H1 (cell line): ENCODE measurements at regions not wholly inside any gene's neighbourhood (a gene's known extent, or its start where the extent isn't known, plus 50 kb on each side); places are given as distances from the start of the nearest gene placed in this dataset.

Experiments
- CTCF ChIA-PET: fragments of 300-600 bp; sonication (Branson Sonifier 250); formaldehyde crosslinking; loops from one replicate; lab custom pipeline; 2021; ENCODE audit not compliant: partially characterized antibody; lab: Charles Lee
- POLR2A ChIA-PET: fragments of 300-600 bp; sonication (Branson Sonifier 250); formaldehyde crosslinking; loops from one replicate; lab custom pipeline; 2021; ENCODE audit warnings: inconsistent platforms; ENCODE audit not compliant: partially characterized antibody; lab: Charles Lee
- DNase-seq, 2 experiments: peaks; one replicate each; pipeline versions ENCODE4 v3.0.0 to v3.0.0-alpha.2; 2010 to 2022; ENCODE audit warnings: low spot score in 2 of 2, low read depth in 1 of 2, mixed read lengths in 1 of 2
- FAIRE-seq: peaks from 2 replicates; lab custom pipeline; 2011; peaks lifted over from hg19 to GRCh38; lab: Jason Lieb, UNC
- H2AFZ ChIP-seq: 2 replicates; pipeline ENCODE4 v1.8.1; 2012; ENCODE audit warnings: low read length, inconsistent platforms
- H2AK5ac ChIP-seq: 2 replicates; pipeline ENCODE4 v1.6.1; 2013; ENCODE audit warnings: low read depth, low read length
- H2BK120ac ChIP-seq: replicated peaks from 2 replicates; pipeline ENCODE3; 2013; ENCODE audit warnings: low read depth, low read length, inconsistent platforms
- H2BK12ac ChIP-seq: 2 replicates; pipeline ENCODE4 v1.6.1; 2013; ENCODE audit warnings: low read depth, low read length
- H2BK15ac ChIP-seq: 2 replicates; pipeline ENCODE4 v1.6.1; 2013; ENCODE audit warnings: low read length
- H2BK20ac ChIP-seq: 2 replicates; pipeline ENCODE4 v1.6.1; 2013; ENCODE audit warnings: low read length
- H2BK5ac ChIP-seq: 2 replicates; pipeline ENCODE4 v1.6.1; 2013; ENCODE audit warnings: low read depth, low read length
- H3K14ac ChIP-seq: 2 replicates; pipeline ENCODE4 v1.6.1; 2013; ENCODE audit warnings: inconsistent platforms; ENCODE audit not compliant: insufficient read length
- H3K18ac ChIP-seq: 2 replicates; pipeline ENCODE4 v1.6.1; 2013; ENCODE audit warnings: low read length; ENCODE audit errors: extremely low read depth
- H3K23ac ChIP-seq: 2 replicates; pipeline ENCODE4 v1.6.1; 2013; ENCODE audit warnings: inconsistent platforms; ENCODE audit not compliant: insufficient read length
- H3K23me2 ChIP-seq: 2 replicates; pipeline ENCODE4 v1.6.1; 2013; ENCODE audit warnings: low read depth, low read length
- H3K27ac ChIP-seq: 2 replicates; pipeline ENCODE4 v1.6.1; 2011; ENCODE audit warnings: low read depth, low read length, inconsistent platforms
- H3K27me3 ChIP-seq, 4 experiments: replicated peaks in 1 of 4; 1 replicate in 1 of 4; 2 replicates in 3 of 4; pipeline versions ENCODE4 v1.6.1 to v1.8.1; 2011 to 2013; ENCODE audit warnings: low read length in 3 of 4, mild to moderate bottlenecking in 3 of 4, inconsistent platforms in 2 of 4, mixed read lengths in 2 of 4, moderate library complexity in 1 of 4; ENCODE audit not compliant: control insufficient read depth in 3 of 4, insufficient read depth in 3 of 4; ENCODE audit errors: extremely low read depth in 1 of 4
- H3K36me3 ChIP-seq, 4 experiments: 2 replicates each; pipeline versions ENCODE4 v1.6.1 to v1.8.1; 2011 to 2013; ENCODE audit warnings: mild to moderate bottlenecking in 4 of 4, low read length in 3 of 4, moderate library complexity in 2 of 4, control low read depth in 1 of 4, inconsistent platforms in 1 of 4; ENCODE audit not compliant: insufficient read depth in 4 of 4, control insufficient read depth in 2 of 4
- H3K4ac ChIP-seq: replicated peaks from 2 replicates; pipeline ENCODE3; 2013; ENCODE audit warnings: low read length, low read depth, mixed read lengths, inconsistent platforms; ENCODE audit not compliant: insufficient read length
- H3K4me1 ChIP-seq, 4 experiments: replicated peaks in 1 of 4; 1 replicate in 1 of 4; 2 replicates in 3 of 4; pipeline versions ENCODE4 v1.6.1 to v1.8.1; 2011 to 2013; ENCODE audit warnings: low read length in 3 of 4, inconsistent platforms in 2 of 4, mixed read lengths in 1 of 4; ENCODE audit not compliant: insufficient read depth in 4 of 4, control insufficient read depth in 3 of 4
- H3K4me2 ChIP-seq, 2 experiments: 2 replicates each; pipeline versions ENCODE4 v1.6.1 to v1.8.1; 2011 to 2013; ENCODE audit warnings: low read depth in 2 of 2, low read length in 2 of 2, control low read depth in 1 of 2, inconsistent platforms in 1 of 2, mild to moderate bottlenecking in 1 of 2; ENCODE audit not compliant: insufficient read depth in 1 of 2
- H3K4me3 ChIP-seq, 4 experiments: fragments of 200-600, 300-600 bp in 1 of 4; sonication (generic), shearing (Covaris generic), sonication (Bioruptor Twin) in 1 of 4; 2 replicates each; pipeline versions ENCODE4 v1.5.1 to v1.8.1; 2011 to 2016; ENCODE audit warnings: low read length in 4 of 4, low read depth in 3 of 4, control low read depth in 2 of 4, inconsistent platforms in 2 of 4, mild to moderate bottlenecking in 2 of 4, mixed read lengths in 1 of 4, moderate library complexity in 1 of 4; ENCODE audit not compliant: insufficient read depth in 2 of 4; ENCODE audit errors: extremely low read depth in 1 of 4
- H3K56ac ChIP-seq: replicated peaks from 2 replicates; pipeline ENCODE3; 2013; ENCODE audit warnings: low read depth, mild to moderate bottlenecking, mixed read lengths, low read length, inconsistent platforms; ENCODE audit not compliant: insufficient read length
- H3K79me1 ChIP-seq: 2 replicates; pipeline ENCODE4 v1.6.1; 2013; ENCODE audit warnings: low read depth, low read length, control low read depth
- H3K79me2 ChIP-seq, 2 experiments: 2 replicates each; pipeline versions ENCODE4 v1.6.1 to v1.8.1; 2012 to 2013; ENCODE audit warnings: low read length in 2 of 2, mild to moderate bottlenecking in 2 of 2, inconsistent platforms in 1 of 2; ENCODE audit not compliant: insufficient read depth in 2 of 2, control insufficient read depth in 1 of 2
- H3K9ac ChIP-seq, 4 experiments: replicated peaks in 1 of 4; 1 replicate in 1 of 4; 2 replicates in 3 of 4; pipeline versions ENCODE4 v1.6.1 to v1.8.1; 2011 to 2013; ENCODE audit warnings: low read depth in 3 of 4, low read length in 3 of 4, control low read depth in 2 of 4, mild to moderate bottlenecking in 2 of 4, moderate library complexity in 2 of 4, inconsistent platforms in 1 of 4; ENCODE audit errors: extremely low read depth in 1 of 4
- H3K9me3 ChIP-seq, 2 experiments: 2 replicates each; pipeline versions ENCODE4 v1.6.1 to v1.8.1; 2012 to 2013; ENCODE audit warnings: mild to moderate bottlenecking in 2 of 2, moderate library complexity in 2 of 2, control low read depth in 1 of 2, inconsistent platforms in 1 of 2, low read depth in 1 of 2, low read length in 1 of 2, mixed read lengths in 1 of 2; ENCODE audit not compliant: insufficient read depth in 2 of 2
- H4K20me1 ChIP-seq, 2 experiments: replicated peaks in 1 of 2; 2 replicates each; pipeline versions ENCODE3 to v1.8.1; 2011 to 2013; ENCODE audit warnings: inconsistent platforms in 2 of 2, low read length in 2 of 2, mild to moderate bottlenecking in 1 of 2; ENCODE audit not compliant: insufficient read depth in 2 of 2, control insufficient read depth in 1 of 2
- H4K5ac ChIP-seq: 2 replicates; pipeline ENCODE4 v1.6.1; 2013; ENCODE audit warnings: low read length, low read depth, mixed read lengths, inconsistent platforms; ENCODE audit not compliant: insufficient read length
- H4K8ac ChIP-seq: 2 replicates; pipeline ENCODE4 v1.8.0; 2013; ENCODE audit warnings: mild to moderate bottlenecking, moderate library complexity, low read length, inconsistent platforms; ENCODE audit not compliant: insufficient read depth; ENCODE audit errors: extremely low read depth
- H4K91ac ChIP-seq: replicated peaks from 2 replicates; pipeline ENCODE3; 2013; ENCODE audit warnings: low read length, mixed read lengths, inconsistent platforms; ENCODE audit not compliant: insufficient read length
- BACH1 ChIP-seq: IDR thresholded peaks from 2 replicates; pipeline ENCODE4 v1.6.1; 2012; ENCODE audit warnings: low read length, improper control_type of control experiment
- CBX5 ChIP-seq: fragments of 300-800, 300-1000 bp; sonication (generic); IDR thresholded peaks from 2 replicates; pipeline ENCODE4 v1.7.1; 2016; ENCODE audit warnings: antibody characterized with exemption, low read length, low read depth
- EP300 ChIP-seq, 2 experiments: IDR thresholded peaks; 1 replicate in 1 of 2; 2 replicates in 1 of 2; pipeline ENCODE4 v1.6.1; 2011 to 2012; ENCODE audit warnings: low read depth in 2 of 2, low read length in 2 of 2, mild to moderate bottlenecking in 2 of 2, borderline replicate concordance in 1 of 2, inconsistent platforms in 1 of 2, moderate library complexity in 1 of 2
- GABPA ChIP-seq: IDR thresholded peaks from 2 replicates; pipeline ENCODE4 v1.6.1; 2011; ENCODE audit warnings: mild to moderate bottlenecking, low read length, moderate library complexity, borderline replicate concordance; ENCODE audit not compliant: insufficient read depth
- JUND ChIP-seq: IDR thresholded peaks from 2 replicates; pipeline ENCODE4 v1.6.1; 2011; ENCODE audit warnings: mild to moderate bottlenecking, improper control_type of control experiment, low read length
- NANOG ChIP-seq: IDR thresholded peaks from 2 replicates; pipeline ENCODE4 v1.6.1; 2011; ENCODE audit warnings: low read length, low read depth, mild to moderate bottlenecking, inconsistent platforms; ENCODE audit not compliant: insufficient read depth, poor library complexity, severe bottlenecking
- NRF1 ChIP-seq: IDR thresholded peaks from 2 replicates; pipeline ENCODE4 v1.6.1; 2011; ENCODE audit warnings: mild to moderate bottlenecking, low read depth, low read length, improper control_type of control experiment
- RAD21 ChIP-seq, 2 experiments: IDR thresholded peaks in 1 of 2; conservative IDR thresholded peaks in 1 of 2; 2 replicates each; pipeline ENCODE4 v1.6.1; 2011; ENCODE audit warnings: low read depth in 2 of 2, low read length in 2 of 2, improper control_type of control experiment in 1 of 2, inconsistent platforms in 1 of 2, mild to moderate bottlenecking in 1 of 2, moderate library complexity in 1 of 2
- SAP30 ChIP-seq: fragments of 300-600 bp; sonication (generic); IDR thresholded peaks from 2 replicates; pipeline ENCODE4 v1.7.1; 2012; ENCODE audit warnings: low read length, moderate library complexity, mild to moderate bottlenecking, inconsistent platforms; ENCODE audit not compliant: insufficient read depth, insufficient replicate concordance
- SIN3A ChIP-seq, 2 experiments: IDR thresholded peaks in 1 of 2; conservative IDR thresholded peaks in 1 of 2; 2 replicates each; pipeline ENCODE4 v1.6.1; 2011 to 2012; ENCODE audit warnings: low read length in 2 of 2, improper control_type of control experiment in 1 of 2, low read depth in 1 of 2, mild to moderate bottlenecking in 1 of 2
- SIX5 ChIP-seq: IDR thresholded peaks from 2 replicates; pipeline ENCODE4 v1.6.1; 2011; ENCODE audit warnings: mild to moderate bottlenecking, low read depth, low read length
- SP2 ChIP-seq: IDR thresholded peaks from 2 replicates; pipeline ENCODE4 v1.6.1; 2012; ENCODE audit warnings: mild to moderate bottlenecking, low read length, inconsistent platforms
- SP4 ChIP-seq: IDR thresholded peaks from 2 replicates; pipeline ENCODE4 v1.6.1; 2012; ENCODE audit warnings: low read length, inconsistent platforms
- WGBS, 2 experiments: shearing (Covaris generic) in 1 of 2; methylation state at CpG; one replicate each; pipeline versions ENCODE4 v1.1.6 to v1.1.7; 2013 to 2015; ENCODE audit warnings: low lambda C conversion rate in 2 of 2, mixed read lengths in 2 of 2, inconsistent platforms in 1 of 2, low coverage in 1 of 2, missing lambda C conversion rate in 1 of 2; ENCODE audit not compliant: insufficient replicate concordance in 2 of 2, insufficient coverage in 1 of 2, insufficient read length in 1 of 2; ENCODE audit errors: extremely low coverage in 1 of 2, missing lambda C conversion rate in 1 of 2; 5-methylcytosine and 5-hydroxymethylcytosine counted together
- TF ChIP-seq, protein P1 (sequence below): IDR thresholded peaks from 2 replicates; pipeline ENCODE4 v1.6.1; 2011; ENCODE audit warnings: low read depth, mild to moderate bottlenecking, low read length; ENCODE audit not compliant: insufficient read depth

DNA sequence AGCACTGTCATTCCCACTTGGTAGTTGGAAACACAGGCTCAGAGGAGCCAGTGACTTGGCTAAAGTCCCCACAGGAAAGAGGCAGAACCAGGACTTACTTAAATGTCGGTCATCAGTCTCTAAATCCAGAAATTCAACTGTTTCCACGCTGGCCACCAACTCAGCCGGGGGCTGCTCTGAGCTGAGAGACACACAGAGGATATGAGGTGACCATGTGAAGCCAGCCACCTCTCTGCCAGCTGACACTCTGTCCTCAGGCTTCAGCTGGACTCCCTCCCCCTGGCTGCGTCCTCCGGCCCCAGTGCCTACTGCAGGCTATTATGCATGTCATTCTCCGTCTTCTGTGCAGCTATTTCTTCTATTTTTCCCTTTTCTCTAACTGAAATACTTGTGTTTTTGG, 168.9 kb downstream of the ANKRD30B start:
- Histone ChIP-seq H2AK5ac (no peak overlapping the region), H2AFZ (no peak overlapping the region), H3K79me1 (no peaks in the 10 kb centered on the region), H3K23ac (no peak overlapping the region), H3K18ac (no peak overlapping the region), H2BK12ac (no peak overlapping the region), H3K23me2 (no peaks in the 10 kb centered on the region), H2BK15ac (no peak overlapping the region), H3K79me2 (no peaks in the 10 kb centered on the region), H3K4me3 (no peak overlapping the region), H3K56ac (no peak overlapping the region), H2BK120ac (no peak overlapping the region), H4K8ac (no peak overlapping the region), H2BK20ac (no peak overlapping the region), H3K27me3 (no peaks in the 10 kb centered on the region), H3K4me1 (no peaks in the 10 kb centered on the region), H2BK5ac (no peak overlapping the region), H4K5ac (no peak overlapping the region), H4K20me1 (no peaks in the 10 kb centered on the region), H3K9me3 (peaks cover 83 to 97% of the 10 kb centered on the region in 2 experiments), H3K9ac (no peak overlapping the region), H4K91ac (no peak overlapping the region), H3K4me2 (no peak overlapping the region), H3K4ac (no peak overlapping the region), H3K27ac (no peak overlapping the region), H3K36me3 (no peaks in the 10 kb centered on the region), H3K14ac (no peak overlapping the region)
- ChIA-PET POLR2A (no interaction called here), CTCF (no interaction called here)
- no peak for DNase-seq
- 81% methylated on average over 6 of the region's 6 CpGs; no CpG with 5 or more reads in 1 of the 2 experiments for WGBS, 2 experiments
- FAIRE-seq: no peak
- TF ChIP-seq EP300 (IDR thresholded peaks at IDR 0.05; ENCODE audit: borderline replicate concordance in 1 of 2, low read depth in 2 of 2, low read length in 2 of 2) (no peak), SIN3A (conservative IDR thresholded peaks at IDR 0.05 in 1 of 2, IDR thresholded peaks at IDR 0.05 in 1 of 2; ENCODE audit: low read depth in 1 of 2, low read length in 2 of 2) (no peak), BACH1 (no peak), SP4 (no peak), GABPA (no peak), NRF1 (no peak), SIX5 (no peak), NANOG (no peak), JUND (no peak), RAD21 (IDR thresholded peaks at IDR 0.05 in 1 of 2, conservative IDR thresholded peaks at IDR 0.05 in 1 of 2; ENCODE audit: low read depth in 2 of 2, low read length in 2 of 2) (no peak), CBX5 (no peak), SAP30 (no peak), SP2 (no peak)
- TF ChIP-seq, protein P1, sequence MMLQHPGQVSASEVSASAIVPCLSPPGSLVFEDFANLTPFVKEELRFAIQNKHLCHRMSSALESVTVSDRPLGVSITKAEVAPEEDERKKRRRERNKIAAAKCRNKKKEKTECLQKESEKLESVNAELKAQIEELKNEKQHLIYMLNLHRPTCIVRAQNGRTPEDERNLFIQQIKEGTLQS: no peak
